Ovary (tissue), 7 donors: ENCODE measurements at regions not wholly inside any gene's neighbourhood (a gene's known extent, or its start where the extent isn't known, plus 50 kb on each side); places are given as distances from the start of the nearest gene placed in this dataset.

Source experiments
- DNase-seq, 5 donors: peaks; one replicate each; pipeline ENCODE4 v3.0.0-alpha.2; 2019 to 2020
- H3K27ac ChIP-seq, 2 donors: fragments of 200-600 bp; one replicate each; pipeline versions ENCODE4 v1.5.1 to v1.8.0; 2019 to 2022
- H3K27me3 ChIP-seq: fragments of 200-600 bp; one replicate; pipeline ENCODE4 v1.8.0; 2022
- H3K36me3 ChIP-seq: fragments of 200-600 bp; sonication (generic); one replicate; pipeline ENCODE4 v1.5.1; 2019
- H3K4me1 ChIP-seq: one replicate; pipeline ENCODE4 v1.8.1; 2013; ENCODE audit warnings: mild to moderate bottlenecking, moderate library complexity; ENCODE audit not compliant: insufficient read depth
- H3K4me3 ChIP-seq: fragments of 200-600 bp; sonication (generic); one replicate; pipeline ENCODE4 v1.5.1; 2017
- H3K9me3 ChIP-seq, 2 donors: fragments of 200-600 bp in 1 of 2; sonication (generic) in 1 of 2; one replicate each; pipeline versions ENCODE4 v1.5.1 to v1.8.1; 2013 to 2019; ENCODE audit warnings: mild to moderate bottlenecking in 1 of 2, moderate library complexity in 1 of 2
- EP300 ChIP-seq: sonication (generic); formaldehyde crosslinking; IDR thresholded peaks from one replicate; pipeline ENCODE4 v1.6.1; 2017; ENCODE audit warnings: antibody characterized with exemption
- POLR2A ChIP-seq: fragments of 450-650 bp; IDR thresholded peaks from one replicate; pipeline ENCODE4 v1.6.1; 2017; ENCODE audit warnings: antibody characterized with exemption, mild to moderate bottlenecking, moderate library complexity
- WGBS, 3 donors: extraction: QIAGEN DNeasy Blood & Tissue Kit in 1 of 3; methylation state at CpG; one replicate each; pipeline versions ENCODE4 v1.1.5 to v1.1.7; 2013 to 2017; 5-methylcytosine and 5-hydroxymethylcytosine counted together
- intact Hi-C, 4 donors: fragments of 100-400 bp; cut with DNase I; formaldehyde crosslinking; loops; one replicate each; pipeline versions ENCODE4 v1.11.0 to v1.15.1; 2022 to 2023
- TF ChIP-seq, protein P1 (sequence below), 3 donors: fragments of 450-650 bp in 2 of 3; fragments of 200-600 bp in 1 of 3; IDR thresholded peaks; one replicate each; pipeline versions ENCODE4 v1.5.1 to v1.8.0; 2016 to 2022; ENCODE audit warnings: antibody characterized with exemption in 3 of 3, mild to moderate bottlenecking in 1 of 3
- donor health status: DM: no; HTN: no; CAD: no; lungs with moderate emphysema.
- donor health status: DM: no; HTN: no; CAD: no.
- donor health status: Bipolar disorder and iron deficiency.
- donor health status: DM: no; HTN: no; CAD: no.
- donor health status: DM: yes; HTN: yes; CAD: no.

- 89 to 91% (median 90%) methylated on average over 4 of the region's 4 CpGs for WGBS, 3 donors
- no peaks in the 10 kb centered on the region for H3K9me3 ChIP-seq
- intact Hi-C loops: no loop called here
These were observed 80.3 kb upstream of the FAM169A start for GRCh38 chr5:74946471-74946870.

GRCh38 chr5:74945561-74946165 is 79.5 kb upstream of the FAM169A start:
- H3K27ac ChIP-seq: no peak overlapping the region
- intact Hi-C loops: no loop called here
- no peaks in the 10 kb centered on the region for H3K9me3 ChIP-seq
- H3K4me1 ChIP-seq: peaks cover 4% of the 10 kb centered on the region
- TF ChIP-seq EP300: no peak
- TF ChIP-seq, protein P1, sequence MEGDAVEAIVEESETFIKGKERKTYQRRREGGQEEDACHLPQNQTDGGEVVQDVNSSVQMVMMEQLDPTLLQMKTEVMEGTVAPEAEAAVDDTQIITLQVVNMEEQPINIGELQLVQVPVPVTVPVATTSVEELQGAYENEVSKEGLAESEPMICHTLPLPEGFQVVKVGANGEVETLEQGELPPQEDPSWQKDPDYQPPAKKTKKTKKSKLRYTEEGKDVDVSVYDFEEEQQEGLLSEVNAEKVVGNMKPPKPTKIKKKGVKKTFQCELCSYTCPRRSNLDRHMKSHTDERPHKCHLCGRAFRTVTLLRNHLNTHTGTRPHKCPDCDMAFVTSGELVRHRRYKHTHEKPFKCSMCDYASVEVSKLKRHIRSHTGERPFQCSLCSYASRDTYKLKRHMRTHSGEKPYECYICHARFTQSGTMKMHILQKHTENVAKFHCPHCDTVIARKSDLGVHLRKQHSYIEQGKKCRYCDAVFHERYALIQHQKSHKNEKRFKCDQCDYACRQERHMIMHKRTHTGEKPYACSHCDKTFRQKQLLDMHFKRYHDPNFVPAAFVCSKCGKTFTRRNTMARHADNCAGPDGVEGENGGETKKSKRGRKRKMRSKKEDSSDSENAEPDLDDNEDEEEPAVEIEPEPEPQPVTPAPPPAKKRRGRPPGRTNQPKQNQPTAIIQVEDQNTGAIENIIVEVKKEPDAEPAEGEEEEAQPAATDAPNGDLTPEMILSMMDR (IDR thresholded peaks at IDR 0.05): no peak
- no peak for TF ChIP-seq POLR2A
- DNase-seq: no peak
- WGBS, 3 donors: 74 to 76% (median 74%) methylated on average over 4 of the region's 4 CpGs
- H3K4me3 ChIP-seq: no peak overlapping the region
- H3K36me3 ChIP-seq: no peaks in the 10 kb centered on the region
- H3K27me3 ChIP-seq: no peaks in the 10 kb centered on the region

More at GRCh38 chr5:74946471-74946870, 80.3 kb upstream of the FAM169A start:
- H3K4me3 ChIP-seq: no peak overlapping the region
- H3K27me3 ChIP-seq: no peaks in the 10 kb centered on the region
- no peaks in the 10 kb centered on the region for H3K36me3 ChIP-seq
- no peak for TF ChIP-seq EP300
- TF ChIP-seq, protein P1 (IDR thresholded peaks at IDR 0.05): no peak
- no peak for TF ChIP-seq POLR2A
- peaks cover 4% of the 10 kb centered on the region for H3K4me1 ChIP-seq
- no peak for DNase-seq
- H3K27ac ChIP-seq: no peak overlapping the region

DNA sequence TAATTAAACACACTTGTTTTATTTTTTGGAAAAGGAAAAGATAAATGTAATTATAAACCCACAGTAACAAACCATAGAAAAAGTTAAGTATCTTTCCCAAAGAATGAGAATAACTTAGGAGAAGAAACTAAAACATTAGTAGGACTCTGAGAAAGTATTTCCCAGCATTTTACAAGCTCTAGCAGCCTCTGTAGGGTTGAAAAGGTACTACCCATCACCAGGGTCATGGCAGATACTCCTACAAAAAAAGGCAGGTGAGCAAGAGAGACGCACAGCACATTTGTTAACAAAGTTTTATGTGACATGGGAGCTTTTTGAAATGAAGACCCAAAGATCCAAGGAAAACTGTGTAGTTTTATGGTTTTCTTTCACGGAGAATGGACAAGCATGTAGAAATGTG is 77.7 kb upstream of the FAM169A start:
- H3K9me3 ChIP-seq: no peaks in the 10 kb centered on the region
- H3K4me3 ChIP-seq: no peak overlapping the region
- 64 to 71% (median 66%) methylated on average over 2 of the region's 2 CpGs for WGBS, 3 donors
- DNase-seq: no peak
- intact Hi-C loops: no loop called here
- H3K27ac ChIP-seq: no peak overlapping the region
- H3K36me3 ChIP-seq: no peaks in the 10 kb centered on the region
- H3K4me1 ChIP-seq: peaks cover 4% of the 10 kb centered on the region
- H3K27me3 ChIP-seq: no peaks in the 10 kb centered on the region
- TF ChIP-seq EP300 (no peak), POLR2A (no peak)
- TF ChIP-seq, protein P1 (IDR thresholded peaks at IDR 0.05): no peak

GRCh38 chr5:74942622-74943286 is 76.6 kb upstream of the FAM169A start:
- Histone ChIP-seq H3K27me3 (no peaks in the 10 kb centered on the region), H3K4me1 (no peaks in the 10 kb centered on the region), H3K4me3 (no peak overlapping the region), H3K36me3 (no peaks in the 10 kb centered on the region), H3K27ac (no peak overlapping the region), H3K9me3 (no peaks in the 10 kb centered on the region)
- 92 to 93% (median 92%) methylated on average over 10 of the region's 10 CpGs for WGBS, 3 donors
- intact Hi-C loops: no loop called here
- TF ChIP-seq, protein P1 (IDR thresholded peaks at IDR 0.05): no peak
- TF ChIP-seq EP300 (no peak), POLR2A (no peak)
- DNase-seq: no peak
